ENCODE measurements at regions not wholly inside any gene's neighbourhood (a gene's known extent, or its start where the extent isn't known, plus 50 kb on each side); places are given as distances from the start of the nearest gene placed in this dataset.

GRCh38 chr12:32024884-32025592, 65.8 kb downstream of the RESF1 start:
- H3K4me3 ChIP-seq (ENCODE audit: low read depth, low read length): no peak overlapping the region
- no peak overlapping the region for H3K27ac ChIP-seq
- in situ Hi-C loops (cut with HindIII; ENCODE audit: low pct_ligation_motif_present, low sequenced_read_pairs): no loop called here
- no peaks in the 10 kb centered on the region for H3K27me3 ChIP-seq (replicated peaks)
- no peaks in the 10 kb centered on the region for H3K36me3 ChIP-seq (replicated peaks)
- TF ChIP-seq CTCF (IDR thresholded peaks at IDR 0.05; ENCODE audit: low read depth, low read length, missing control alignments): no peak
- no peak for DNase-seq

DNA sequence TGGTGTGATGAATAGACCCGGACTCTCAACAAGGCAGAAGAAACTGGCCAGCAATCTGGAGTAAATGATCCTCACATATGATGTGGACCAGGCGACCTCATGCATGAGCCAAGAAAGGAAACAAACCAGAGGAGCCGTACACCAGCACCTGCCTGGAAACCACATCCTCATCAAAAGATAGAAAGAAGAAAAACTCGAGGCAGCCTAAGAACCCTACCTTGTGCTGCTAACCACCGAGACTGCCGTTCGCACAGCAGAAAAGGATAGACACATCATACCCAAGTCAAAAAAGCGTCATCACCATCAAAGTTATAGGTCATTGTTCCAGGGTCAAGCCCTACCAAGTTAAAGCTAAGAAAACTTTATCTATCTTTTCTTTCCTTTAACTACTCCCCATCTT, 66.7 kb downstream of the RESF1 start:
- Histone ChIP-seq H3K27me3 (replicated peaks) (no peaks in the 10 kb centered on the region), H3K27ac (no peak overlapping the region), H3K4me3 (ENCODE audit: low read depth, low read length) (no peak overlapping the region), H3K36me3 (replicated peaks) (no peaks in the 10 kb centered on the region)
- TF ChIP-seq CTCF (IDR thresholded peaks at IDR 0.05; ENCODE audit: low read depth, low read length, missing control alignments): no peak
- DNase-seq: no peak
- in situ Hi-C loops (cut with HindIII; ENCODE audit: low pct_ligation_motif_present, low sequenced_read_pairs): no loop called here

DNA sequence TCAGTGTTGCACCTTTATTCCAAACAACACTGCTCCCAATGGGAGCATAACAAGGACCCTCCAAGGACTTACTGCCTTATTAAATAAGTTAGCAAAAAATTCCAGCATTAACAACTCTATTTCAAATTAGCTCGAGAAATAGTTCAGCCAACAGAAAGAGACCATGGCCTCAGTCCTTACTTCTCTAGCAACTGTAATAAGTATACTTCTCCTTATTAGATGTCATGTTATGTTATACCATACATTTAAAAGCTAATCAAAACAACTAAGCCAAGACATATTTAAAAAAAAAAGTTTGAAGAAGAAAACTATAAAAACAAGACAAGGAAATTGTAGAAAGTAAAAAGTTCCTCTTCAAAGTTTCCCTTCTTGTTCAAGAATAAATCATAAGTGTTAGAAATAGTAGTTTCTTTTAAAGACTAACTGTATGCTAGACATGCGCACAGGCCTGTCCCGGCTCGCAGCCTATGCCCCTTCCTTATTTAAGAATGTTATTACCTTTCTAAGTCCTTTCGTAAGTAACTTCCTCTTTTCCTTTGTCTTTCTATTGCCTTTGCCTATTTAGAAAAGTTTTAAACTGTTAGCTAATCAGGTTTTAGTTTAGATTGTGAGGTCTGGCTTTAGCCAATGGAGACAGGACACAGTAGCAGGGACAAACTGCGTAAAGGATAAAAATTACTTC, 68.6 kb downstream of the RESF1 start:
- no peaks in the 10 kb centered on the region for H3K36me3 ChIP-seq (replicated peaks)
- in situ Hi-C loops (cut with HindIII; ENCODE audit: low pct_ligation_motif_present, low sequenced_read_pairs): no loop called here
- H3K4me3 ChIP-seq (ENCODE audit: low read depth, low read length): no peak overlapping the region
- H3K27ac ChIP-seq: no peak overlapping the region
- no peak for TF ChIP-seq CTCF (IDR thresholded peaks at IDR 0.05; ENCODE audit: low read depth, low read length, missing control alignments)
- no peaks in the 10 kb centered on the region for H3K27me3 ChIP-seq (replicated peaks)
- DNase-seq: no peak

GRCh38 chr12:32030151-32030550, 70.9 kb downstream of the RESF1 start:
- H3K36me3 ChIP-seq (replicated peaks): no peaks in the 10 kb centered on the region
- in situ Hi-C loops (cut with HindIII; ENCODE audit: low pct_ligation_motif_present, low sequenced_read_pairs): no loop called here
- TF ChIP-seq CTCF (IDR thresholded peaks at IDR 0.05; ENCODE audit: low read depth, low read length, missing control alignments): no peak
- H3K27me3 ChIP-seq (replicated peaks): no peaks in the 10 kb centered on the region
- H3K27ac ChIP-seq: no peak overlapping the region
- no peak overlapping the region for H3K4me3 ChIP-seq (ENCODE audit: low read depth, low read length)
- no peak for DNase-seq

DNA sequence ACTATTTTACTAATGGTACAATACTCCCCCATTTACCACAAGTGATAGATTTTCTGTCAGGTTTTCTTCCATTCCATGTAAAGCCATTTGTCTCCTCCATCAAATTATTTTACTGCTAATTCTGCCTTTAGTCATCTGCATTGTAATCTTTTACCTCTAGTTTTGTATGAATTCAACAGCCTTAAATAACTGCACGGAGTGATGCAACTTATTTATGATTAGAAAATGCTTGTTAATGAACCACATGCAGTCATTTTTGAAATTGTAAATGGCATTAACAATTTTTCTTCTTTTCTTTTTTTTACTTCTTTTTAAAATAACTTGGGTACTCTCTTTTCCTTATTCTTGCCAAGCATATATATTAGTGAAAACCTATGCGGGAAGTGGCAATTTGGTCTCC, 71.5 kb downstream of the RESF1 start:
- H3K27me3 ChIP-seq (replicated peaks): no peaks in the 10 kb centered on the region
- H3K27ac ChIP-seq: no peak overlapping the region
- in situ Hi-C loops (cut with HindIII; ENCODE audit: low pct_ligation_motif_present, low sequenced_read_pairs): no loop called here
- no peaks in the 10 kb centered on the region for H3K36me3 ChIP-seq (replicated peaks)
- TF ChIP-seq CTCF (IDR thresholded peaks at IDR 0.05; ENCODE audit: low read depth, low read length, missing control alignments): no peak
- DNase-seq: no peak
- H3K4me3 ChIP-seq (ENCODE audit: low read depth, low read length): no peak overlapping the region
